Esophagus muscularis mucosa (tissue), 3 donors: ENCODE measurements at regions not wholly inside any gene's neighbourhood (a gene's known extent, or its start where the extent isn't known, plus 50 kb on each side); places are given as distances from the start of the nearest gene placed in this dataset.

Experiments
- POLR2A ChIP-seq: fragments of 450-650 bp; IDR thresholded peaks from one replicate; pipeline ENCODE4 v1.6.1; 2017; ENCODE audit warnings: antibody characterized with exemption, moderate library complexity, mild to moderate bottlenecking, low read depth
- TF ChIP-seq, protein P1 (sequence below), 3 experiments: fragments of 200-600 bp in 2 of 3; fragments of 450-650 bp in 1 of 3; sonication (generic) in 2 of 3; IDR thresholded peaks; one replicate each; pipeline ENCODE4 v1.5.1; 2017 to 2019; ENCODE audit warnings: antibody characterized with exemption in 3 of 3, mild to moderate bottlenecking in 2 of 3, moderate library complexity in 1 of 3

GRCh38 chr6:137973201-137973600 is 106.1 kb downstream of the TNFAIP3 start:
- TF ChIP-seq, protein P1, sequence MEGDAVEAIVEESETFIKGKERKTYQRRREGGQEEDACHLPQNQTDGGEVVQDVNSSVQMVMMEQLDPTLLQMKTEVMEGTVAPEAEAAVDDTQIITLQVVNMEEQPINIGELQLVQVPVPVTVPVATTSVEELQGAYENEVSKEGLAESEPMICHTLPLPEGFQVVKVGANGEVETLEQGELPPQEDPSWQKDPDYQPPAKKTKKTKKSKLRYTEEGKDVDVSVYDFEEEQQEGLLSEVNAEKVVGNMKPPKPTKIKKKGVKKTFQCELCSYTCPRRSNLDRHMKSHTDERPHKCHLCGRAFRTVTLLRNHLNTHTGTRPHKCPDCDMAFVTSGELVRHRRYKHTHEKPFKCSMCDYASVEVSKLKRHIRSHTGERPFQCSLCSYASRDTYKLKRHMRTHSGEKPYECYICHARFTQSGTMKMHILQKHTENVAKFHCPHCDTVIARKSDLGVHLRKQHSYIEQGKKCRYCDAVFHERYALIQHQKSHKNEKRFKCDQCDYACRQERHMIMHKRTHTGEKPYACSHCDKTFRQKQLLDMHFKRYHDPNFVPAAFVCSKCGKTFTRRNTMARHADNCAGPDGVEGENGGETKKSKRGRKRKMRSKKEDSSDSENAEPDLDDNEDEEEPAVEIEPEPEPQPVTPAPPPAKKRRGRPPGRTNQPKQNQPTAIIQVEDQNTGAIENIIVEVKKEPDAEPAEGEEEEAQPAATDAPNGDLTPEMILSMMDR (IDR thresholded peaks at IDR 0.05) = no peak
- TF ChIP-seq POLR2A = no peak
